HCT116 (cell line): ENCODE measurements at regions not wholly inside any gene's neighbourhood (a gene's known extent, or its start where the extent isn't known, plus 50 kb on each side); places are given as distances from the start of the nearest gene placed in this dataset.

Source experiments
- ATAC-seq: fragments of 200-7000 bp; cut with Tn5 transposase; 2 replicates; pipeline ENCODE4 v1.9.1; 2020; ENCODE audit warnings: mild to moderate bottlenecking, moderate library complexity
- BruUV-seq: library from RNA; stranded (reverse); fragments of 400-500 nt; replicated peaks from 2 replicates; lab custom pipeline; 2021; lab: Mats Ljungman, UMichigan
- CTCF ChIA-PET: fragments of 300-600 bp; sonication (Branson Sonifier 250); formaldehyde crosslinking; loops from one replicate; lab custom pipeline; 2021; ENCODE audit warnings: antibody characterized with exemption; lab: Charles Lee
- POLR2A ChIA-PET: fragments of 300-600, 350-600 bp; sonication (Branson Sonifier 250); formaldehyde crosslinking; loops from one replicate; lab custom pipeline; 2021; ENCODE audit warnings: antibody characterized with exemption; lab: Charles Lee
- RAD21 ChIA-PET, 2 experiments: fragments of 300-600 bp; sonication (Branson Sonifier 250); formaldehyde crosslinking; loops; one replicate each; lab custom pipeline; 2023; ENCODE audit warnings: low total read pairs in 2 of 2; ENCODE audit not compliant: uncharacterized antibody in 2 of 2, unreplicated experiment in 2 of 2, low non-redundant PET in 1 of 2; lab: Charles Lee
- DNase-seq: peaks from one replicate; pipeline ENCODE4 v3.0.0-alpha.2; 2010; ENCODE audit warnings: low read depth, low spot score
- H2AFZ ChIP-seq: fragments of 200-600 bp; shearing (Covaris generic), sonication (generic); 2 replicates; pipeline ENCODE4 v1.6.1; 2017; ENCODE audit warnings: low read depth, mixed run types, mixed read lengths, antibody characterized with exemption, low read length; ENCODE audit not compliant: poor library complexity, severe bottlenecking
- H3K27ac ChIP-seq: 2 replicates; pipeline ENCODE4 v1.5.1; 2012; ENCODE audit warnings: low read depth, low read length
- H3K27me3 ChIP-seq: fragments of 200-600 bp; sonication (generic); 2 replicates; pipeline ENCODE4 v1.6.1; 2016; ENCODE audit warnings: mixed run types, low read length, mixed read lengths; ENCODE audit not compliant: insufficient read depth
- H3K36me3 ChIP-seq, 2 experiments: fragments of 200-500 bp in 1 of 2; fragments of 200-600 bp in 1 of 2; sonication (Bioruptor generic) in 1 of 2; sonication (generic) in 1 of 2; 2 replicates each; pipeline versions ENCODE4 v1.5.1 to v1.6.1; 2014 to 2016; ENCODE audit warnings: low read length in 2 of 2, inconsistent platforms in 1 of 2, mixed read lengths in 1 of 2, mixed run types in 1 of 2; ENCODE audit not compliant: insufficient read depth in 2 of 2, control insufficient read depth in 1 of 2
- H3K4me1 ChIP-seq, 2 experiments: fragments of 200-600 bp in 1 of 2; sonication (generic) in 1 of 2; 2 replicates each; pipeline versions ENCODE4 v1.5.1 to v1.6.1; 2012 to 2017; ENCODE audit warnings: low read length in 2 of 2, inconsistent platforms in 1 of 2, mild to moderate bottlenecking in 1 of 2, mixed read lengths in 1 of 2, mixed run types in 1 of 2, moderate library complexity in 1 of 2; ENCODE audit not compliant: insufficient read depth in 2 of 2, control insufficient read depth in 1 of 2
- H3K4me2 ChIP-seq: fragments of 200-600 bp; sonication (generic); 2 replicates; pipeline ENCODE4 v1.6.1; 2017; ENCODE audit warnings: mixed run types, low read length, mixed read lengths
- H3K4me3 ChIP-seq, 2 experiments: fragments of 200-600 bp in 1 of 2; sonication (generic) in 1 of 2; replicated peaks in 1 of 2; 2 replicates each; pipeline ENCODE4 v1.5.1; 2011 to 2016; ENCODE audit warnings: low read length in 2 of 2, control low read depth in 1 of 2, low read depth in 1 of 2, mild to moderate bottlenecking in 1 of 2, mixed read lengths in 1 of 2, mixed run types in 1 of 2
- H3K79me2 ChIP-seq: fragments of 200-600 bp; sonication (generic); 2 replicates; pipeline ENCODE4 v1.6.1; 2017; ENCODE audit warnings: mild to moderate bottlenecking, mixed run types, low read length, moderate library complexity, mixed read lengths; ENCODE audit not compliant: insufficient read depth
- H3K9ac ChIP-seq: fragments of 200-600 bp; sonication (generic); 2 replicates; pipeline ENCODE4 v1.6.1; 2016; ENCODE audit warnings: low read length, mixed read lengths
- H3K9me2 ChIP-seq: fragments of 200-600 bp; sonication (generic), shearing (Covaris generic); 2 replicates; pipeline ENCODE4 v1.6.1; 2017; ENCODE audit warnings: mixed run types, mild to moderate bottlenecking, moderate library complexity; ENCODE audit not compliant: insufficient read depth
- H3K9me3 ChIP-seq, 2 experiments: fragments of 200-500 bp in 1 of 2; fragments of 200-600 bp in 1 of 2; sonication (Bioruptor generic) in 1 of 2; sonication (generic) in 1 of 2; 2 replicates each; pipeline ENCODE4 v1.6.1; 2014 to 2017; ENCODE audit warnings: low read length in 2 of 2, mixed read lengths in 2 of 2, inconsistent platforms in 1 of 2, low read depth in 1 of 2, mild to moderate bottlenecking in 1 of 2, mixed run types in 1 of 2, moderate library complexity in 1 of 2; ENCODE audit not compliant: control insufficient read depth in 1 of 2, insufficient read depth in 1 of 2
- H4K20me1 ChIP-seq: fragments of 200-600 bp; sonication (generic), shearing (Covaris generic); 2 replicates; pipeline ENCODE4 v1.6.1; 2017; ENCODE audit warnings: mixed run types, mild to moderate bottlenecking, moderate library complexity; ENCODE audit not compliant: insufficient read depth
- CBX3 ChIP-seq: IDR thresholded peaks from 2 replicates; pipeline ENCODE4 v1.6.1; 2012; ENCODE audit warnings: low read depth
- CEBPB ChIP-seq: IDR thresholded peaks from 2 replicates; pipeline ENCODE4 v1.6.1; 2012; ENCODE audit warnings: low read depth
- CTCF ChIP-seq, 3 experiments: fragments of 200-600 bp in 1 of 3; sonication (generic) in 1 of 3; IDR thresholded peaks in 2 of 3; conservative IDR thresholded peaks in 1 of 3; 2 replicates each; pipeline ENCODE4 v1.5.1; 2012 to 2017; ENCODE audit warnings: low read depth in 2 of 3, low read length in 2 of 3, antibody characterized with exemption in 1 of 3, borderline replicate concordance in 1 of 3, control low read depth in 1 of 3, mild to moderate bottlenecking in 1 of 3, mixed read lengths in 1 of 3, mixed run types in 1 of 3, moderate library complexity in 1 of 3; ENCODE audit not compliant: insufficient read depth in 1 of 3
- ELF1 ChIP-seq: IDR thresholded peaks from 2 replicates; pipeline ENCODE4 v1.6.1; 2012; ENCODE audit warnings: low read depth, borderline replicate concordance
- EZH2 ChIP-seq: fragments of 200-600 bp; sonication (generic); IDR thresholded peaks from 2 replicates; pipeline ENCODE4 v1.6.1; 2017; ENCODE audit warnings: antibody characterized with exemption, mixed run types
- EZH2phosphoT487 ChIP-seq: fragments of 200-600 bp; IDR thresholded peaks from 2 replicates; pipeline ENCODE4 v1.6.1; 2018; ENCODE audit warnings: antibody characterized with exemption, borderline replicate concordance
- JUND ChIP-seq: IDR thresholded peaks from 2 replicates; pipeline ENCODE4 v1.6.1; 2012
- MAX ChIP-seq: IDR thresholded peaks from 2 replicates; pipeline ENCODE4 v1.6.1; 2012
- POLR2A ChIP-seq: IDR thresholded peaks from 2 replicates; pipeline ENCODE4 v1.7.0; 2011; ENCODE audit warnings: borderline replicate concordance; ENCODE audit not compliant: insufficient read depth, insufficient read length; ENCODE audit errors: extremely low read depth
- POLR2AphosphoS5 ChIP-seq: IDR thresholded peaks from 2 replicates; pipeline ENCODE4 v1.6.1; 2011; ENCODE audit warnings: mild to moderate bottlenecking, low read depth, low read length, moderate library complexity
- RAD21 ChIP-seq: IDR thresholded peaks from 2 replicates; pipeline ENCODE4 v1.6.1; 2012; ENCODE audit warnings: low read depth, mild to moderate bottlenecking
- REST ChIP-seq: IDR thresholded peaks from 2 replicates; pipeline ENCODE4 v1.6.1; 2012; ENCODE audit warnings: low read depth
- SIN3A ChIP-seq: IDR thresholded peaks from 2 replicates; pipeline ENCODE4 v1.6.1; 2012; ENCODE audit warnings: low read depth
- SRF ChIP-seq: IDR thresholded peaks from 2 replicates; pipeline ENCODE4 v1.6.1; 2012; ENCODE audit warnings: low read depth
- TCF7L2 ChIP-seq: IDR thresholded peaks from 2 replicates; pipeline ENCODE4 v1.7.0; 2011; ENCODE audit warnings: borderline replicate concordance, inconsistent platforms; ENCODE audit not compliant: insufficient read depth, insufficient read length; ENCODE audit errors: extremely low read depth
- YY1 ChIP-seq: IDR thresholded peaks from 2 replicates; pipeline ENCODE4 v1.6.1; 2011; ENCODE audit warnings: low read length, low read depth, moderate library complexity, mild to moderate bottlenecking; ENCODE audit not compliant: insufficient replicate concordance; ENCODE audit errors: extremely low read depth
- ZBTB33 ChIP-seq: IDR thresholded peaks from 2 replicates; pipeline ENCODE4 v1.6.1; 2011; ENCODE audit warnings: mild to moderate bottlenecking, low read length, moderate library complexity; ENCODE audit not compliant: insufficient replicate concordance; ENCODE audit errors: extremely low read depth
- ZNF274 ChIP-seq: fragments of 200-500 bp; sonication (Bioruptor generic); IDR thresholded peaks from 2 replicates; pipeline ENCODE4 v1.6.1; 2014; ENCODE audit warnings: mild to moderate bottlenecking, low read depth, low read length, inconsistent platforms
- intact Hi-C: fragments of 100-400 bp; cut with micrococcal nuclease; formaldehyde crosslinking; loops from 2 replicates; pipeline ENCODE4 v1.10.0; 2022

- Histone ChIP-seq H3K27ac (no peak overlapping the region), H3K9ac (no peak overlapping the region), H3K36me3 (no peaks in the 10 kb centered on the region), H2AFZ (no peak overlapping the region), H3K79me2 (no peaks in the 10 kb centered on the region), H3K4me3 (no peak overlapping the region), H3K4me1 (no peaks in the 10 kb centered on the region), H4K20me1 (no peaks in the 10 kb centered on the region), H3K27me3 (peaks cover 42% of the 10 kb centered on the region; the same call in 1 of the 2 replicates), H3K9me3 (no peaks in the 10 kb centered on the region), H3K4me2 (no peak overlapping the region), H3K9me2 (no peaks in the 10 kb centered on the region)
- ChIA-PET CTCF (no interaction called here), RAD21 (no interaction called here), POLR2A (no interaction called here)
- no peak for DNase-seq
- TF ChIP-seq ELF1 (no peak), SRF (no peak), ZNF274 (no peak), JUND (no peak), TCF7L2 (no peak), EZH2phosphoT487 (no peak), CTCF (IDR thresholded peaks at IDR 0.05 in 2 of 3, conservative IDR thresholded peaks at IDR 0.05 in 1 of 3; ENCODE audit: borderline replicate concordance in 1 of 3, insufficient read depth in 1 of 3, low read depth in 2 of 3, low read length in 2 of 3) (no peak), CBX3 (no peak), POLR2AphosphoS5 (no peak), SIN3A (no peak), ZBTB33 (no peak), RAD21 (no peak), MAX (no peak), CEBPB (no peak), POLR2A (no peak), REST (no peak), YY1 (no peak), EZH2 (no peak)
- intact Hi-C loops, result no loop called here
- BruUV-seq, result no TSS peak
- no peak for ATAC-seq
Observed at GRCh38 chr2:105954891-105955290, 210.2 kb downstream of the NCK2 start.
